ENCODE measurements at regions not wholly inside any gene's neighbourhood (a gene's known extent, or its start where the extent isn't known, plus 50 kb on each side); places are given as distances from the start of the nearest gene placed in this dataset.

DNA sequence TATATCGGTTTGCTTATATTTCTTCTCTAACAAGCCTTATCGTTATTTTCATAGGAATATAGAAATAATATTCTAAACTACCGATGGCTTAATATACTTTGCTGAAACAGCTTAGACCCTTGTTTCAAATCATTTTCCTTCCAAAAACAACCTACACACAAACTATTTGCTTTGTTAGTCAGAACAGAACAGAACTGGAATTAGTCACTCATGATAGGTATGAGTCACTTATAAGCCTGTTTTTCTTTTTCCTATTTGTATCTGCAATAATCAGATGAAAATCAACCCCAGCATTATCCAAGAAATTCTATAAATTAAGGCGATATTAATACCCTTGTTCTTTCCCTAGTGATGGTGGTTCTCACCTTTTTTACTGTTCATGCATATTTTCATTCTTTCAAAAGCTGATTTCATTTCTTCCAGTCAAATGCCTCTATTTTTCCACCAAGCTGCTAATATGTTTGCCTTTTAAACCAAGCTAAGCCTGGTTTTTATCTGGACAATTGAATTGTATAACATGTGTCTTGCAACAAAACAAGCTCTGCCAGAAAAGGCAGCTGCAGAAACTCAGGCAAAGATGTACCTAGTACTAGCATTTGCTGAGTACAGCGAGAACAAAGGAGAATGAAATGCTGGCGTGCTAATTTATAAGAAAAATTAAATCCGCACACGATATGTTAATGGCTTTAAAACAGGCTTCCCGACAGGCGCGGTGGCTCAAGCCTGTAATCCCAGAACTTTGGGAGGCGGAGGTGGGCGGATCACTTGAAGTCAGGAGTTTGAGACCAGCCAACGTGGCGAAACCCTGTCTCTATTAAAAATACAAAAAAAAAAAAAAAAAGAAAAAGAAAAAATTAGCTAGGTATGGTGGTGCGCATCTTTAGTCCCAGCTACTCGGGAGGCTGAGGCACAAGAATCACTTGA is 1418.2 kb downstream of the AACS start:
- DNase-seq (ENCODE audit: low spot score) = no peak

DNA sequence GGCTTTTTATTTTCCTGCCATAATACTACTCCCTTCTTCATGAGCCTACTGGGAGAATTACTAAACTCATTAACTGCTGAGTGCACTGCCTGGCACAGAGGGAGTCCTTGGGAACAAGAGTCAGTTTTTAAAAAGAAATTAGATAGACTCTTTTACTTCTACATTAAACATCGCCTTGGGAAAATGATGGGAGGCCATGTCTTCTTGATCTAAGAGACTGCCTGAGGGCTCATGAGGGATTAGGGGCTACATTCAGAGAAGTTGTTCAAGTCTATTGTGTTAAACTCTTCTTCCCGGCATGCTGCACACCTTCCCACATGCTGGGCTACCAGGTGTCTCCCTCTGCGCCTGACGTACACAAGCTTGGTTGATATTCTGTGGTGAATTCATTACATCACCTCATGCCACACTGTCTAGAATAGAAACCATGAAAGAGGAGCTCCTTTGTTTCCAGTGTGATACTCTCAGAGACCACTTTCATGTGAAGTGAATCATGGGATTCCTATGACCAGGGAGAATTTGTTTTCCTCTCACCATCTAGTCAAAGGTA is 1422.3 kb downstream of the AACS start:
- DNase-seq (ENCODE audit: low spot score) = no peak

DNA sequence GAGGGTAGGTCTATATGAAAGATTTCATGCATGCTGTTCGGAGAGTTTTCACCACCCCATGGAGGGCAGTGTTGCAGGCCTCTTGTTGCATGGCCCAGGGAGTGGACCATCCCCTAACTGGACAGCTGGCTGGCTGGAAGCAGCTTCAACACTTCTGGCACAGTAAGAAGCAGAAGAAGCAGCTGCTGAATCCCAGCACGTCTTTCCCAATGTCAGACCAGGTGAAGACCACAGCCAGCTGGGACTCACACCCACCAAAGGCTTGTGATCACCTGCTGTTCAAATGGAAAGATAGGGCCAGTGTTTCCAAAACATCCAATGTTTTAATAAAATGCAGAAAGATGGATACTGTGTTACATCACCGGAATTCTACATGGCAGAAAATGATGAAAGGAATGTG is 1423.6 kb downstream of the AACS start:
- DNase-seq (ENCODE audit: low spot score) = no peak

DNA sequence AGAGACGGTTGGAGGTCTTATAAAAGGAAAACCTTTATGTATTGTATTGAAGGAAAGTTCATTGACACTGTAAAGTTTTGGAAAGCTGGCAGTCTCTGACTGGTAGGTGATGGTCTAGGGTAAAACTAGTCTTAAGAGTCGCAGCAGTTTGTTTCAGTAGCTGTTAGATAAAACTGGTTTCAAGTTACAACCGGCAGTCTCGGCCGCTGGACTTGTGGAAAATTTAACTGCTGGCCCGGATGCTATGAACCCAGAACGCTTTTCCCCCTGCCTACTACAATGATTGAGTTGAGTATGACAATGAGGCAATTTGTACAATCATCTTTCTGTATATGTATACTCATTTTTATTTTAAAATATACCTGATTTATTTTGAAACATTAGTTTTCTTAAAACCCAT is 1426.9 kb downstream of the AACS start:
- DNase-seq (ENCODE audit: low spot score) = no peak

DNA sequence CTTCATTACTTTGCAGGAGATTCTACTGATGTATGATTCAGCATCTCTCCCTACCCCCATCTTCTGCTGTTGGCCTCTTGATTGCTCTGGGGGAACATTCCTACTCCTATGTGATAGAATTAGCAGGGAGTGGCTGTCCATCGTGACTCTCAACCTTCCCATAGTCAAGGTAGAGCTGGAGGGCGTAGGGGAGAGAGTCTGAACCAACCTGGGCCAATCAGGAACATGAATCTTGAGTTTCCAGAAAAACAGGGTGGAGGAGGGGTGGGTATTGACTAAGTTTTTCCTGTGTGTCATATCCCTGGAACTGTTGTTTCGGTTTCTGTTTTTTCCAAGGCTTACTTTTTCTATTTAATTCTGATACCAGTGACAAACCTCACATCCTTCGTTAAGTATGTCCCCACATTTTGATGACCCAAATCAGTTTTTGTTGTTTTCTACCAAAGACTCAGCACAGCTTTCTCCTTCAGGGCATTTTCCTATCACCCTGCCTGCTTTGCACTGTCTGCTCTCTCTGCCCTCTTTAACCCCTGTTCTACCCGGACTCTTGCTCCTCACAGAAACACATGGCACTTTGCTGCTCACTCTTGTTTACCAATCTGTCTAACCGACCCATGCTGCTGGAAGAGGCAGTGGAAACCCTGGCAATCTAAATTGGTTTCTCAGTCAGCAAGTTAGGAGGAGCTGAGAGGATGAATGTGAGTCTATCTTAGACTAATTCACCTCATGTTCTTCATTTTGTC is 1428.3 kb downstream of the AACS start:
- DNase-seq (ENCODE audit: low spot score) = no peak

DNA sequence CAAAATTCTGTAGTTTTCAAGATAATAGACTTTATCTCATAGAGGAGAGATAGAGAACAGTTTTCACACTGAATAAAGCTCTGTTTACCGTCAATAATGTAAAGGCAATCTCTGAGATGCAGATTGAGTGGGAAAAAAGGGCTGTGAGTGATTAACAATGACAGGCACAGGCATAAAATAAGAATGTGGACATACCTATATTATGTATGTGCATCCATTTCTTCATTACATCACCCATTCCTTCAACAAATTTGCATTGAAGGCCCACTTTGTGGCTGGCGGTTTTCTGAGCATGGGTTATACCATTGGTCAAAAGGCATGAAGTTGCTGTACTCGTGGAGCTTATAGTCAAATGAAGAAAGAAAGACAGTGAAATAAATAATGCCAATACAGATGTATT is 1431.0 kb downstream of the AACS start:
- no peak for DNase-seq (ENCODE audit: low spot score)

DNA sequence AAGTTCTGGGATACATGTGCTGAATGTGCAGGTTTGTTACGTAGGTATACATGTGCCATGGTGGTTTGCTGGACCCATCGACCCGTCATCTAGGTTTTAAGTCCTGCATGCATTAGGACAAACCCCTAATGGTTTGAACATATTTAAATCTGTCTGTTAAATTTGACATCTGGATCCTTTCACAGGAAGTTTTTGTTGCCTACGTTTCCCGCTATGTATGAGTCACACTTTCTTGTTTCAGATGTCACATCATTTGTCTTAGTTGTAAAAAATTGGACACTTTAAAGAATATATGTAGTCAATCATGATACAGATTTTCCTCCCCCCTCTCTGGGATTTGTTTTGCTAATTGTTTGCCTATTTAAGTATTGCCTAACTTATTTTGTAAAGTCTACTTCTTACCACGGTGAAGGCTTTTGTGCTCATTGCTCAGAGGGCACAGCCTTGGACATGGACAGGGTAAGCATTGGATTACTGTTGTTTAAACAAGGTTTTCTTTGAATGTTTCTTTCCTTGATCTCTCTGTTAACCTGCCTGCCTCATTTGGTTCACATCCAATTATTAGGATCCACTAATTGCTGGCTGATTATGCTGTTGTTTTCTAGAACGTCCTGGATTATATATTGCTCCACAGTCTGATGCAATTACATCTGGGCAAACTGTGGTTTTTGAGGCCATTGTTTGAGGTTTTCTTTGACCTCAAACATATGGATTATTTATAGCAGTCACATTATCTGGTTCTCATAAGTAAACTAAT is 1441.4 kb downstream of the AACS start:
- no peak for DNase-seq (ENCODE audit: low spot score)

DNA sequence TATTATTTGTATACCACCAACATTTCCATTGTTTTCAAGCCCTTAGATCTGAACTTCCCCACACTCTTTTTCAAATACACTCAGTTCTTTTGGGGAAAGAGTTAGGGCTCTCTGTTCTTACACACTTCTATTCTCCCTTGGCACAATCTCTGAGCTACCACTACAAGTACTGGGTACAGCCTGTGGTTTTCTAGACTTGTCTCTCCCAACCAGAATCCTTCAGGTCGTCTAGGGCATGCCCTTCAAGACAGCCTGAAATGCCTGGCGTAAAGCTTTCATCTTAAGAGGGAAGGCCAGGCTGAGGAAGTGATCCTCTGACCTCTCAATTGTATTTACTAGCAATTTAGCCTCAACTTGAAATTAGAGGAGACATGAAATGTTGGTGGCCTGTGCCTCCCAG is 1442.0 kb downstream of the AACS start:
- no peak for DNase-seq (ENCODE audit: low spot score)

DNA sequence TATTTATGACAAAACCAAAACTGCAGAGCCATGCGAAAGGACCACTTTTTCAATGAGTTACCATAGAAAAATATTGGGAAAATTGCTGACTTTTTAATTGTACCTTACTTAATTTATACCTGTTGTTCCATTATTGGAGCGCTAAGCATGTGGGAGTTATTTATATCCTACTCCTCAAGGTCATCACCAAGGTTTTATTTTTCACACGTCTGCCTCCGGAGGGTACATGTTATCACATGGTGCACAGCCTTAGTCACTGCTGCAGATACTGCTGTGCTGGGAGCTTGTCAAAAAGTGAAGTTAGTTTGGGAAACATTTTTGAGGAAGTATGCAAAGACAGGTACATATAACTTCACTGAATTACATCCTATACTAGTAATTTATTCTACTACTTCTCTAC is 1444.3 kb downstream of the AACS start:
- no peak for DNase-seq (ENCODE audit: low spot score)

DNA sequence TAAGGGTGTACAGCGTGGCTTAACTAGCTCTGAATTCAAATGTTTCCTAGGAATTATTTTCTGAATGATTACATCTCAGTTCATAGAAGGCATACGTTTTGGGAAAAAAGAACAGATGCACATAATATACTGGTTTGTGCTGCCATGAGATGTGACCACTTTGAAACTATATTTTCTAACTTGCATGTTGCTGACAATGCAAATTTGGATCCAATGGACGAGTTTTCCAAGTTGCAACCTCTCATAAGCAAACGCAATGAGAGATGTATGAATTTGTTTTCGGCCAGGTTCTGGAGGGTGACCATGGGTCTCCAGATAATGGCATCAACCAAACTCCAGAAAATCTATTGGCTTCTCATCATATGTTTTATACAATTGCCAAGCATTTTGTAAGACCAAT is 1445.4 kb downstream of the AACS start:
- no peak for DNase-seq (ENCODE audit: low spot score)

DNA sequence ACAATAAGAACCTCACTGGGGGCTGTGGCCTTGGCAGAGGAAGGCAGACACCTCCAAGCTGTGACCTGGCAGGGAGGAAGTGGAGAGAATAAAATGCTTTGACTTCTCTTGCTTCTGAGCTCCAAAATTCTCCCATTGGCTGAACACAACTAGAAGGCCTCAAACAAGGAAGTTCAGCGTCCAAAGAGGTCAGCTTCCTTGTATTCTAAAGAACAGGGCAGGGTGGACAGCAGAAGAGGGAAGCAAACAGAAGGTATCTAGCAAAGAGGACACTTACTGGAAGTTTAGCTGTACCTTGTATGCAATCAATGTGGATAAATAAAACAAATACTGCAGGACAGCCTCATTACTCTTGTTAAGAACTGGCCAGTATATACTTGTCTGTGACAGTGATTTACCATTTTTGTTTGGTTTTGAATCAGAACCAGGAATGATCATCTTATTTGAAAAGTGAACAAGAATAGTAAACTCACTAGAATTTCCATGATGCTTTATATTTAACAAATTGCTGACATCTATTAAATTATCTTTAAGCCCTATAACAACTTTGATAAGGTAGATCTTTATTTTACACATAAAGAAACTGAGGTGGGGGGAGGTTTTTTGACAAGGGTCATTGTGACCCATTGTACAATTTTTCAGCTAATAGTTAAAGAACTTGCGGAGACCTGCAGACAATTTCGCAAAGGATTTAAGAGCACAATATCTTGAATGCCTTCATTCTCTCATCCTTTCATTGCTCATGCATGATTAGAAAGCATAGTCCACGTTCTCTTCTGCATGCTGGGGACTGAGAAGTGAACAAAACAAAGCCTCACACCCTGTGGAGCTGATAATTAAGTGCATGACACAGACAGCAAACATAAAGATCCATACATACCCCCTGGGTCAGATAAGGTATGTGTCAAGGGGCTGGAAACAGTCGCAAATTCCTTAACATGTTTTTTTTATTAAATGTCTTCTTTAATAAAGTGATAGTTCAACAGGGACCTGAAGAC is 1448.0 kb downstream of the AACS start:
- no peak for DNase-seq (ENCODE audit: low spot score)

DNA sequence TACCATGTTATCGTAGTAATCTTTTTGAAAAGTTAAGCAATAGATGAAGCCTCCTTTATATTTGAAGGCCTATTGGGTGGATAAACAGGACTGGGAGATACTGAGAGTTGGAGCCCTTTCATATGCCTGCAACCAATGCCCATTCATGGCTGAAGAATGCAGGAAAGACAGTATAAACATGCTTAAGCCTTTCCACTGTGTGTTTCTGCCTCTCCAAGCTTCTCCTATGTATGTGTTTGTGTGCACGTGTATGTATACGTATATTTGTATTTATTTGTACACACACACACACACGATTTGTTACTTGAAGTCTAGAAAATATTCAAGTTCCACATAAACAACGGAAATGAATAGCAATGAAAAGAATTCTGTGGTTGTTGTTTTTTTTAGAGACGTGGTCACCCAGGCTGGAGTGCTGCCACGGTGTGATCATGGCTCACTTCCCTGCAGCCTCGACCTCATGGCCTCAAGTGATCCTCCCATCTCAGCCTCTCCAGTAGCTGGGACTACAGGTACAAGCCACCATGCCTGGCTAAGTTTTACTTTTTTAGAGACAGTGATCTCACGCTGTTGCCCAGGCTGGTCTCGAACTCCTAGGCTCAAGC is 1453.5 kb downstream of the AACS start:
- no peak for DNase-seq (ENCODE audit: low spot score)

DNA sequence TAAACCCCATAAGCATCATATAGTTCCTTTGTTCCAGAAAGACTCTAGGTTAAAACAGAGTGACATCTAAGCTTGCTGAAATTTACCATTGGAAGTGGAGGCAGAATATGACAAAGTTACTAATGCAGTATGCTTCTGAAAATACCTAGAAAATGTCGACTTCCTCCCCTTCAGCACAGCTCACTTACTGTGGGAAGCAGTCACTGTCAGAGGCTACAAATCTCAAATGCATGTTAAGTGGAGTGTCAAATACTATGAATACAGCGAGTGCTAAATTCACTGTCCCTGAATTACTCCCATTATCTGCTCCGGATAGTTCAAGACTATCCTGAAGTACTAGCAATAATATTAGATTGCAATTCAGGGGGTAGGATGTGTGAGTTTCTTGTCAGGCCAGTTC is 1454.6 kb downstream of the AACS start:
- no peak for DNase-seq (ENCODE audit: low spot score)

DNA sequence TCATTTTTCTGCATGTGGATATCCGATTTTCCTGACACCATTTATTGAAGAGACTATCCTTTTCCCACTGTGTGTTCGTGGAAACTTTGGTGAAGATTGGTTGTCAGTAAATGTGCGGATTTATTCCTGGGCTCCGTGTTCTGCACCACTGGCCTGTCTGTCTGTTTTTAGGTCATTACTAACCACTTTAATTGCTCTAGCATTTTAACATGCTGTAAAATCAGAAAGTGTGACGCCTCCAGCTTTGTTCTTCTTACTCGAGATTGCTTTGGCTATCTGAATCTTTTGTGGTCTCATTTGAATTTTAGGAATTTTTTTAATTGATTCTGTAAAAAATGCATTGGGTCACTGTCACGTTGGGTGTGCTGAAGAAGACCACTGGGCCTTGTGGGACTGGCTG is 1458.7 kb downstream of the AACS start:
- DNase-seq (ENCODE audit: low spot score) = no peak

DNA sequence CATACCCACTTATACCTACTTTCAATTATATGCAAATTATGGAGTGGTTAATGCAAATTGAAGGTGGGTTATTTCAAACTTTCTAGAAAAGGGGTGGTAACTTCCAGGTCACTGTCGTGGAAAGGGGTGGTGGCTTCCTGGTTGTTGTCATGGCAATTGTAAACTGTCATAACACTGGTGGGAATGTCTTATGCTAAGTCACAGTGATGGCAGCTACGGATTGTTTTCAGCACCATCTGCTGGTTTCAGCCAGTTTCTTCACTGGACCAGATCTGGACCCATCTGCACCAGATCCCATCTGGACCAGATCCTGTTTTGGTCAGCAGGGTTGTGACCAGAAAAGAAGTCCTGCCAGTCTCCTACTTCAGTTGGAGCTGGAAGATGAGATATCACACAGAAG is 1469.3 kb downstream of the AACS start:
- no peak for DNase-seq (ENCODE audit: low spot score)

DNA sequence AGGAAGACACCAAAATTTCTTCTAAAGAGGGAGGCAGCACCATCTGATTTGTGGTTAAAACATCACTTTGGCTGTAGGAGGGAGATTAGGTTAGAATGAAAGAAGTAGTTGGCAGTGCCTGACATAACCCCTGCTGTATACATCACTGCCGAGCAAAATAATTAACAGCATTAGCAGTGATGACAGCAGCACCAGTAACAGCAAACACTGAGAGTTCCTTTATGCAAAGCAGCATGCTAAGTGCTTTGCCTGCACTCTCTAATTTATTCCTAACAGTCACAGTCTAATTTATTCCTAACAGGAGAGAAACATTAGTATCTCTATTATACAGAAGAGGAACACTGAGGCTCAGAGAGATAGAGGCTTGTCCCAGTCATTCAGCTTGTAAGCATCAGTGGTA is 1469.7 kb downstream of the AACS start:
- DNase-seq (ENCODE audit: low spot score) = no peak

DNA sequence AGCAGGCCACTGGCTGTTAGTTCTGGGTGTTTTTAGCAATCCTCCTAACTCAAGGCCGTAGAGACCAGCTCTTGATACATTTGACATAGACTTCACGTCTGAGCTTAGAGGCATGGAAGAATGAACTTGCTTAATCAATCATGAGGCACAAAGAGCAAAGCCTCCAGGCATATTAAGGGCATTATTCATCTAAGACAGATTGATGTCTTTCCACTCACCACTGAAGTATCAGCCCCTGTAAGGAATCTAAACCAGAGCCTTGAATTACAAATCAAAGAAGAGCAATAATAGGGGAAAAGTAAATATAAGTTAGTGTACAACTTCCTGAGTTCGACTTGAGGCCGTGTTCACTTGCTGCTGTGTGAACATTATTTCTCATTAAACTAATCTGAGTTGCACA is 1470.7 kb downstream of the AACS start:
- no peak for DNase-seq (ENCODE audit: low spot score)

DNA sequence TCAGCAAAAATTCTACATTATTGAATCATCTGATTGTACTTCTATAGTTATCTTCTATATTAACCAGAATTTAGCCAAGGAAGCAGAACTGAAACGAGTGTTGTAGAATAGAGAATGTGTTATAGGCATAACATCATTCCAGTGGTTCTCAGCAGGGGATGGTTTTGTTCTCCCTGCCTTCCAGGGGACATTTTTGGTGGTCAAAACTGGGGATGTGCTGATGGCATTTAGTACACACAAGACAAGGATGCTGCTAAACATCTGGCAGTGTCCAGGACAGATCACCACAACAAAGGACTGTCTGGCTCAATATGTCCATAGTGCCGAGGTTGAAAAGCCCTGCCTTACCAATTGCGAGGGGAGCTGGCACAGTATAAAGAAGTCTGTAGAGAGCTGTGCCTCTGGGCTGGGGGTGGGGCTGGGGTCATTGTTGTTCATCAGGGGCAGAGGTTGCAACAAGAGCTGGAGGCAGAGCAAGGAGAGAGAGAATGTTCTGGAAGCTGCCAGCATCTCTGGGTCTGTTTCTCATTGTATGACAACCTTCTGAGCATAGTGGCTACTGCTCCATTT is 1472.8 kb downstream of the AACS start:
- DNase-seq (ENCODE audit: low spot score) = no peak

DNA sequence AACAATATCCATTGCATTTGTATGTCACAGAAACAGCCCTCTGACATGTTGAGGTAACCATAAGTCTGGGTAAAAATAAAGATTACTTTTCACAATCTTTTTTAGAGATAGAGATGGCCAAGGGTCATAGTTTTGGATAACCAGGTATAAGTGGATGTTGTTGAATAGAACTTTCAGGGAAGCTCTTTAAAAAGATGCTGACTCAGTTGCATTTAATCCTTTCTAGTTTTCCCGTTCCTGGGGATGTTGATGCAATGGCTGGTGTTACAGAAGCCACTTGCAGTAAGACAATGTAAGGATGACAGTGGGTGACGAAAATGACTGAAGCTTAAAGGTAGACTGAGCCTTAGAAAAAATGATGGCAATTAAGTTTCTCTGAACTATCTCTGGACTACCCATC is 1473.7 kb downstream of the AACS start:
- no peak for DNase-seq (ENCODE audit: low spot score)

DNA sequence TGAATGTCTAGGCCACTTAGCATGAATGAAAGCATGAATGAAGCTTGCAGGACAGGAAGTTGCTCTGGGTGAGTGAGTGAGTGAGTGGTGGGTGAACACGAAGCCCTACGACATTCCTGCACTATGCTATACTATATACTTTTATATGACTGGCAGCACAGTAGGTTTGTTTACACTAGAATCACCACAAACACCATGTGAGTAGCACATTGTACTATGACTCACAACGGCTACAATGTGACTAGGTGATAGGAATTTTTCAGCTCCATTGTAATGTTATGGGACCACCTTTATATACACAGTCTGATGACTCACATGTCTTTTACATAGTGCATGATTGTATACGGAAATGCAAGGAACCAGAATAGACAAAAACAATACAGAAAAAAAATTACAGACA is 1480.2 kb downstream of the AACS start:
- DNase-seq (ENCODE audit: low spot score) = no peak
